K562 (cell line): ENCODE measurements at regions not wholly inside any gene's neighbourhood (a gene's known extent, or its start where the extent isn't known, plus 50 kb on each side); places are given as distances from the start of the nearest gene placed in this dataset.

Experiments
- ATAC-seq: fragments of 200-7000 bp; cut with Tn5 transposase; 3 replicates; pipeline ENCODE4 v1.9.1; 2020; ENCODE audit warnings: moderate library complexity
- BruUV-seq: library from RNA; stranded (reverse); fragments of 400-500 nt; replicated peaks from 2 replicates; lab custom pipeline; 2021; lab: Mats Ljungman, UMichigan
- CTCF ChIA-PET: fragments of 300-600 bp; formaldehyde crosslinking; extraction: SDS; loops from one replicate; lab custom pipeline; 2021; ENCODE audit warnings: low intra/inter-chr PET ratio; lab: Yijun Ruan, JAX
- POLR2A ChIA-PET: fragments of 300-600, 350-650 bp; sonication (Branson Sonifier 250); formaldehyde crosslinking; extraction: SDS; loops from one replicate; lab custom pipeline; 2021; ENCODE audit warnings: antibody characterized with exemption, inconsistent platforms; lab: Yijun Ruan, JAX
- DNase-seq, 4 experiments: peaks; one replicate each; pipeline versions ENCODE4 v3.0.0 to v3.0.0-alpha.2; 2011 to 2018; ENCODE audit warnings: low spot score in 3 of 4, mixed read lengths in 3 of 4; ENCODE audit errors: extremely low read depth in 1 of 4
- FAIRE-seq: peaks from 2 replicates; lab custom pipeline; 2011; peaks lifted over from hg19 to GRCh38; lab: Jason Lieb, UNC
- H2AFZ ChIP-seq: 2 replicates; pipeline ENCODE4 v1.6.0; 2011; ENCODE audit warnings: low read depth, low read length, control low read depth, inconsistent platforms
- H3K27ac ChIP-seq: fragments of 200-600 bp; 3 replicates; pipeline ENCODE4 v1.8.0; 2011; ENCODE audit warnings: low read depth, mild to moderate bottlenecking, control low read depth, inconsistent platforms, low read length, moderate library complexity, mixed read lengths; ENCODE audit errors: extremely low read depth
- H3K27me3 ChIP-seq, 2 experiments: fragments of 300-600 bp in 1 of 2; 2 replicates in 1 of 2; 3 replicates in 1 of 2; pipeline versions ENCODE4 v1.6.0 to v1.8.0; 2011; ENCODE audit warnings: inconsistent platforms in 2 of 2, low read length in 2 of 2, mild to moderate bottlenecking in 1 of 2, mixed read lengths in 1 of 2, moderate library complexity in 1 of 2; ENCODE audit not compliant: control insufficient read depth in 2 of 2, insufficient read depth in 2 of 2
- H3K36me3 ChIP-seq: fragments of 300-600 bp; 3 replicates; pipeline ENCODE4 v1.8.0; 2011; ENCODE audit warnings: mild to moderate bottlenecking, low read length, inconsistent platforms; ENCODE audit not compliant: control insufficient read depth, insufficient read depth
- H3K4me1 ChIP-seq, 2 experiments: fragments of 200-600 bp in 1 of 2; replicated peaks in 1 of 2; 2 replicates in 1 of 2; 3 replicates in 1 of 2; pipeline versions ENCODE4 v1.5.1 to v1.8.0; 2011; ENCODE audit warnings: inconsistent platforms in 2 of 2, low read length in 2 of 2, mild to moderate bottlenecking in 1 of 2, mixed read lengths in 1 of 2, moderate library complexity in 1 of 2; ENCODE audit not compliant: control insufficient read depth in 2 of 2, insufficient read depth in 2 of 2
- H3K4me2 ChIP-seq: 2 replicates; pipeline ENCODE4 v1.6.1; 2011; ENCODE audit warnings: low read length, control low read depth, inconsistent platforms, mixed read lengths; ENCODE audit not compliant: insufficient read depth
- H3K4me3 ChIP-seq: fragments of 200-600 bp; sonication (generic), shearing (Covaris generic); 2 replicates; pipeline ENCODE4 v1.5.1; 2016; ENCODE audit warnings: control low read depth, inconsistent platforms
- H3K79me2 ChIP-seq: fragments of 200-600 bp; 3 replicates; pipeline ENCODE4 v1.8.0; 2011; ENCODE audit warnings: low read length, inconsistent platforms; ENCODE audit not compliant: control insufficient read depth, insufficient read depth
- H3K9ac ChIP-seq, 2 experiments: 2 replicates each; pipeline versions ENCODE4 v1.6.0 to v1.6.1; 2011; ENCODE audit warnings: low read depth in 2 of 2, low read length in 2 of 2, control low read depth in 1 of 2, inconsistent platforms in 1 of 2, mild to moderate bottlenecking in 1 of 2, mixed read lengths in 1 of 2; ENCODE audit not compliant: insufficient read depth in 1 of 2
- H3K9me1 ChIP-seq: one replicate; pipeline ENCODE4 v1.6.0; 2011; ENCODE audit warnings: inconsistent platforms, mild to moderate bottlenecking, low read length, moderate library complexity; ENCODE audit not compliant: control insufficient read depth, insufficient read depth
- H3K9me3 ChIP-seq: replicated peaks from 2 replicates; pipeline ENCODE4 v1.5.1; 2011; ENCODE audit warnings: low read depth, low read length, inconsistent platforms; ENCODE audit not compliant: control insufficient read depth, insufficient read depth
- H4K20me1 ChIP-seq: replicated peaks from 2 replicates; pipeline ENCODE4 v1.6.1; 2011; ENCODE audit warnings: low read length, inconsistent platforms, mixed read lengths; ENCODE audit not compliant: control insufficient read depth, insufficient read depth
- CBX5 ChIP-seq: IDR thresholded peaks from 2 replicates; pipeline ENCODE4 v1.6.1; 2014; ENCODE audit warnings: low read depth, borderline replicate concordance
- CBX8 ChIP-seq: fragments of 200-600 bp; sonication (generic); IDR thresholded peaks from 2 replicates; pipeline ENCODE4 v1.6.1; 2012; ENCODE audit warnings: borderline replicate concordance, mixed run types, low read depth, mild to moderate bottlenecking, moderate library complexity, mixed read lengths, low read length, control low read depth, inconsistent platforms; ENCODE audit not compliant: poor library complexity, severe bottlenecking; ENCODE audit errors: extremely low read depth
- CUX1 ChIP-seq: fragments of 200-800 bp; sonication (Bioruptor generic); IDR thresholded peaks from 2 replicates; pipeline ENCODE4 v1.6.1; 2016; ENCODE audit warnings: missing genetic modification characterization, missing compliant biosample characterization
- DACH1 ChIP-seq: fragments of 450-650 bp; IDR thresholded peaks from 2 replicates; pipeline ENCODE4 v1.6.1; 2018; ENCODE audit not compliant: partially characterized antibody
- KAT7 ChIP-seq: sonication (generic); formaldehyde crosslinking; IDR thresholded peaks from 2 replicates; pipeline ENCODE4 v1.8.0; 2022; ENCODE audit warnings: missing genetic modification reagents, mild to moderate bottlenecking, borderline replicate concordance
- NCOR1 ChIP-seq: fragments of 450-650 bp; IDR thresholded peaks from 2 replicates; pipeline ENCODE4 v1.6.1; 2016; ENCODE audit warnings: mild to moderate bottlenecking, moderate library complexity
- NFIC ChIP-seq: fragments of 450-650 bp; IDR thresholded peaks from 2 replicates; pipeline ENCODE4 v1.6.1; 2017; ENCODE audit warnings: mild to moderate bottlenecking, inconsistent platforms
- POLR2H ChIP-seq: IDR thresholded peaks from 2 replicates; pipeline ENCODE4 v1.6.1; 2016; ENCODE audit warnings: missing genetic modification characterization, low read depth, mild to moderate bottlenecking, control low read depth, missing compliant biosample characterization, moderate library complexity
- SIN3B ChIP-seq: fragments of 450-650 bp; IDR thresholded peaks from 2 replicates; pipeline ENCODE4 v1.6.1; 2017; ENCODE audit warnings: low read depth, mild to moderate bottlenecking, moderate library complexity
- SMC3 ChIP-seq: conservative IDR thresholded peaks from 2 replicates; pipeline ENCODE4 v1.6.1; 2011; ENCODE audit warnings: low read depth, low read length, improper control_type of control experiment; ENCODE audit not compliant: insufficient read depth
- SNAPC5 ChIP-seq: fragments of 250-450 bp; sonication (Bioruptor Pico); IDR thresholded peaks from 2 replicates; pipeline ENCODE4 v1.8.0; 2021; ENCODE audit warnings: moderate library complexity, mild to moderate bottlenecking, inconsistent platforms
- STAT5A ChIP-seq: IDR thresholded peaks from 2 replicates; pipeline ENCODE4 v1.6.1; 2012; ENCODE audit warnings: low read length, inconsistent platforms, borderline replicate concordance
- ZFP30 ChIP-seq: fragments of 250-450 bp; sonication (Bioruptor Pico); IDR thresholded peaks from 2 replicates; pipeline ENCODE4 v1.8.0; 2022; ENCODE audit warnings: moderate library complexity, mild to moderate bottlenecking, inconsistent platforms, borderline replicate concordance
- WGBS: fragments of 100-300 bp; shearing (Covaris generic); methylation state at CpG from one replicate; pipeline ENCODE4 v1.1.6; 2016; ENCODE audit warnings: low coverage, mixed read lengths; ENCODE audit not compliant: insufficient coverage; ENCODE audit errors: missing lambda C conversion rate; 5-methylcytosine and 5-hydroxymethylcytosine counted together
- in situ Hi-C: fragments of 300-500 bp; cut with MboI; formaldehyde crosslinking; loops from 4 replicates; pipeline ENCODE4 v1.15.0; 2018; ENCODE audit warnings: inconsistent platforms, mixed read lengths
- intact Hi-C: fragments of 100-400 bp; cut with micrococcal nuclease; formaldehyde crosslinking; loops from 2 replicates; pipeline ENCODE4 v1.14.2; 2022
- TF ChIP-seq, protein P1 (sequence below): IDR thresholded peaks from 2 replicates; pipeline ENCODE4 v1.6.1; 2016; ENCODE audit warnings: missing genetic modification characterization, missing compliant biosample characterization
- TF ChIP-seq, protein P2 (sequence below): sonication (generic); formaldehyde crosslinking; IDR thresholded peaks from 2 replicates; pipeline ENCODE4 v1.4.0; 2020; ENCODE audit warnings: mild to moderate bottlenecking, missing genetic modification reagents

DNA sequence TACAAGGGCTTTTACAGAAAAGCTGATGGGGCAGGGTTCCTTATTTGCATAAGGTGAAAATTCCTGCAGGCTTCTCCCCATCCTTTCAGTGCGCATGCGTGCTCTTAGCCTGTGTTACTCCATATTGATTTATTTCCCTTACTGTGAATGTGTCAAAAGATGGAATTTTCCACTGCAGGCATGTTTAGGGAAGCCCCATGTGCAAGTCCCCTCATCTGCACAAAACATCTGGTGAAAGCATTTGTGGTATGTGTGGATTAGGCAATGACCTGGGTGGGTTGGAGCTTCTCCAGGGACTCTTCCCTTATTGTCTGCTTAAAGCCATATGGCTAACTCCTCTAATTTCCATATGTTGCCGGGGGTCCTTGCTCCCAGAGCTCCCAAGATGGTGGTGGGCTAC, 912.7 kb upstream of the LRFN5 start:
- Histone ChIP-seq H3K4me3 (no peak overlapping the region), H2AFZ (no peak overlapping the region), H3K36me3 (no peaks in the 10 kb centered on the region), H3K27me3 (no peaks in the 10 kb centered on the region), H3K79me2 (no peaks in the 10 kb centered on the region), H3K9me3 (no peaks in the 10 kb centered on the region), H3K27ac (no peak overlapping the region), H3K9ac (no peak overlapping the region), H3K4me1 (no peaks in the 10 kb centered on the region), H3K9me1 (no peaks in the 10 kb centered on the region), H3K4me2 (no peak overlapping the region), H4K20me1 (no peaks in the 10 kb centered on the region)
- in situ Hi-C loops (no loop called here), intact Hi-C loops (no loop called here)
- ChIA-PET POLR2A (no interaction called here), CTCF (no interaction called here)
- ATAC-seq (no peak), FAIRE-seq (no peak), DNase-seq (no peak)
- WGBS, result 0% methylated on average over 1 of the region's 3 CpGs
- no TSS peak for BruUV-seq
- TF ChIP-seq NCOR1 (no peak), NFIC (no peak), POLR2H (tag) (no peak), SIN3B (no peak), SNAPC5 (CRISPR knock-in tag) (no peak), CBX8 (no peak), SMC3 (no peak), CUX1 (CRISPR knock-in tag) (no peak), CBX5 (no peak), ZFP30 (no peak), DACH1 (no peak), STAT5A (no peak), KAT7 (CRISPR knock-in tag) (no peak)
- TF ChIP-seq, protein P1, sequence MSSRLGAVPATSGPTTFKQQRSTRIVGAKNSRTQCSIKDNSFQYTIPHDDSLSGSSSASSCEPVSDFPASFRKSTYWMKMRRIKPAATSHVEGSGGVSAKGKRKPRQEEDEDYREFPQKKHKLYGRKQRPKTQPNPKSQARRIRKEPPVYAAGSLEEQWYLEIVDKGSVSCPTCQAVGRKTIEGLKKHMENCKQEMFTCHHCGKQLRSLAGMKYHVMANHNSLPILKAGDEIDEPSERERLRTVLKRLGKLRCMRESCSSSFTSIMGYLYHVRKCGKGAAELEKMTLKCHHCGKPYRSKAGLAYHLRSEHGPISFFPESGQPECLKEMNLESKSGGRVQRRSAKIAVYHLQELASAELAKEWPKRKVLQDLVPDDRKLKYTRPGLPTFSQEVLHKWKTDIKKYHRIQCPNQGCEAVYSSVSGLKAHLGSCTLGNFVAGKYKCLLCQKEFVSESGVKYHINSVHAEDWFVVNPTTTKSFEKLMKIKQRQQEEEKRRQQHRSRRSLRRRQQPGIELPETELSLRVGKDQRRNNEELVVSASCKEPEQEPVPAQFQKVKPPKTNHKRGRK (tag), result no peak
- TF ChIP-seq, protein P2, sequence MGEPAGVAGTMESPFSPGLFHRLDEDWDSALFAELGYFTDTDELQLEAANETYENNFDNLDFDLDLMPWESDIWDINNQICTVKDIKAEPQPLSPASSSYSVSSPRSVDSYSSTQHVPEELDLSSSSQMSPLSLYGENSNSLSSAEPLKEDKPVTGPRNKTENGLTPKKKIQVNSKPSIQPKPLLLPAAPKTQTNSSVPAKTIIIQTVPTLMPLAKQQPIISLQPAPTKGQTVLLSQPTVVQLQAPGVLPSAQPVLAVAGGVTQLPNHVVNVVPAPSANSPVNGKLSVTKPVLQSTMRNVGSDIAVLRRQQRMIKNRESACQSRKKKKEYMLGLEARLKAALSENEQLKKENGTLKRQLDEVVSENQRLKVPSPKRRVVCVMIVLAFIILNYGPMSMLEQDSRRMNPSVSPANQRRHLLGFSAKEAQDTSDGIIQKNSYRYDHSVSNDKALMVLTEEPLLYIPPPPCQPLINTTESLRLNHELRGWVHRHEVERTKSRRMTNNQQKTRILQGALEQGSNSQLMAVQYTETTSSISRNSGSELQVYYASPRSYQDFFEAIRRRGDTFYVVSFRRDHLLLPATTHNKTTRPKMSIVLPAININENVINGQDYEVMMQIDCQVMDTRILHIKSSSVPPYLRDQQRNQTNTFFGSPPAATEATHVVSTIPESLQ (CRISPR knock-in tag), result no peak
